ENCODE measurements at regions not wholly inside any gene's neighbourhood (a gene's known extent, or its start where the extent isn't known, plus 50 kb on each side); places are given as distances from the start of the nearest gene placed in this dataset.

DNA sequence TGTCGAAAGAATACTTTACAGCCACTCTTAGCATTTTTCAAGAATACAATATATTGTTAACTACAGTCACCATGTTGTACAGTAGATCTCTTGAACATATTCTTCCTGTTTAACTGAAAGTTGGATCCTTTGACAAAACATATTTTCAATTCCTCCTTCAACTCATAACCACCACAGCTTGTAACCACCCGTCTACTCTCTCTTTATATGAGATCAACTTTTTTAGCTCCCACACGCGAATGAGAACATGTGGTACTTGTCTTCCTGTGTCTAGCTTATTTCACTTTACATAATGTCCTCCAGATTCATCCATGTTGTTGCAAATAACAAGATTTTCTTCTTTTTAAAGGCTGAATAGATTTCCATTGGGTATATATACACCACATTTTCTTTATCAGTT, 338.3 kb upstream of the IGFBP7 start:
- DNase-seq = no peak

DNA sequence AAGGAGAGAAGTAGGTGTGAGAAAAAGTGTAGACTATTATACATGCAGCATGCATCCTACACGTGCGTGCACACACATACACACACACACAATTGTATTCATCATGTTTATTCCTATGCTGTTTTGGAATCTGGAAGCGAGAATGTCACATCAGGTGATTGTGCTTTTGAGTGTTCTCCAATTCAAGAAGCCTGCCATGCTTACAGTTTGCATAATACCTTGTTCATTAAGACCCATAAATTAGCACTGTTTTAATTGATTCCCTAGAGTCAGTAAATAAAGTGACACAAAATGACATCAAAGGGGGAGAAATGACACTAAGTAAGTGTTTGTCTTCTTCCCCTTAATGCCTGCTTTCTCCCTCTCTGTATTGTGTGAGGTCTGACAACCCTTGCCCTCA, 336.1 kb upstream of the IGFBP7 start:
- DNase-seq = no peak

GRCh38 chr4:57445686-57446085, 335.5 kb upstream of the IGFBP7 start:
- DNase-seq = no peak

- DNase-seq = no peak
These were observed 334.5 kb upstream of the IGFBP7 start for GRCh38 chr4:57444671-57445070.

DNA sequence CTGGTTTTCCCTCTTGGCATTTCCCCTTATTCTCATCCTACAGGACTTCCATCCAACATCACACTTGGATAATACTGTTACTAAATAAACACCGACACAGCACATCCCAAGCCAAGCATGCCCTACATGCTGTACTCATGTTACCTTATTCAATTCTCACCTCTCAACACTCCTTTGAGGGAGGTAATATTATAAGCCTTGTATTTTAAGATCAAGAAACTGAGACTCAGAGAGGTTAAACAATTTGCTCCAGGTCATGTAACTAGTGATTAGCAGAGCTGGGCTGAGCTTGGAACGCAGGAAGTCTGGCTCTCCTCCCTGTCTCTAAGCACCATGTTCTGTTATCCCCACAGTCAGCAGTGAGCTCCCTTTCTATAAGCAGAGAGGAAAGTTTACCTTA, 333.6 kb upstream of the IGFBP7 start:
- DNase-seq = no peak

DNA sequence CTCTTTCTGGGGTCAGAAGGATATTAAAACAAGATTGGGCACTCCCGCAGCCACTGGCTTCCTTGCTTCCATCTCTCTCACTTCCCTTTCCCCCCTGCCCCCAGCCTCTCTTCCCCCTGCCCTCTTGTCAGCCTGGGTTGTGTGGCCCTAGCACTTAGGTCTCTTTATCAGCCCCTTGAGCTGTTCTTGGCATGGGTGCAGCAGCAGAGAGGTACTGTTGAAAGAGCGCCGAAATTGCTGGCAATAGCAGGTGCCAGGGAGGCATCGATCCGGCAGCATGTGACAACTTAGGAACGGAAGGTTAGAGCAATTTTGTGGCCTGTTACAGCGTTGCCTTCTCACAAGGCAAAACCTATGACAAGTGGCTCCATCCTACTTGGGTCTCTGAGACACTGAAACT, 333.1 kb upstream of the IGFBP7 start:
- DNase-seq = no peak

GRCh38 chr4:57442831-57443291, 332.7 kb upstream of the IGFBP7 start:
- DNase-seq = no peak

DNA sequence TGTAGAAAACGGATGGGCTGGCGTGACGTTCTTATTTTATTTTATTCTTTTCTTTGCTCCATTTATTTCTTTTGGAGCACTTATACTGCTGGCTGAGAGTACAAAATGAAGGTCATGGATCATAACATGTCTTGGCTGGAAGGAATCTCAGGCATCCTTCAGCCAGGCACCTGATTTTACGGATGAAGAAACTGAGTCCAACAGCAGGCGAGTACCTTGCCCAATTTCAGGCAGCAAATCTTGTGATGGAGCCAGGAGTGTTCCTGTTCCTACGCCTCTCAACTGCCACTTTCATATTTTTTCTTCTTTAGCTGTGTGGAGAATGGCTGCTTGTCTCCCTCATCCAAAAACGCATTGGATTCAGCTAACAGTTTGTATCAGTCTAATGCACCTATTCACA, 332.1 kb upstream of the IGFBP7 start:
- no peak for DNase-seq

GRCh38 chr4:57437649-57438048, 327.5 kb upstream of the IGFBP7 start:
- DNase-seq = no peak

DNA sequence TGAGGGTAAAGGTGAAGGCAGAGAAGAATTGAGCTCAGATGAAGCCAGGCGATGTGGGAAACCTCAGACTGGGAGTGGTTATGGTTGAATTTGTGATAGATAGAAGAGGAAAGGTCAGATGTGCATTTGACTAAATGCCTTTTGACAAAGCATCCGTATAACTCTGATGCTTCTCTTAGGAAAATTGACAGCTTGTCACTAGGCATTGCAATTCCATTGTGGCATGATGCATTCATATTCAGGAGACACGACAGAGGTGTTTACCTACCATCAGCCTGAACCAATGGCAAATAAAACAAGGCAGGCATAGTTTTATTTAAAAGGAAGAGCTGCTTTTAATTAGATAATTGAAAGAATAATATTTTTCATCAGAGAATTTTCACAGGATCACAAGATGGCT, 325.1 kb upstream of the IGFBP7 start:
- DNase-seq = no peak

DNA sequence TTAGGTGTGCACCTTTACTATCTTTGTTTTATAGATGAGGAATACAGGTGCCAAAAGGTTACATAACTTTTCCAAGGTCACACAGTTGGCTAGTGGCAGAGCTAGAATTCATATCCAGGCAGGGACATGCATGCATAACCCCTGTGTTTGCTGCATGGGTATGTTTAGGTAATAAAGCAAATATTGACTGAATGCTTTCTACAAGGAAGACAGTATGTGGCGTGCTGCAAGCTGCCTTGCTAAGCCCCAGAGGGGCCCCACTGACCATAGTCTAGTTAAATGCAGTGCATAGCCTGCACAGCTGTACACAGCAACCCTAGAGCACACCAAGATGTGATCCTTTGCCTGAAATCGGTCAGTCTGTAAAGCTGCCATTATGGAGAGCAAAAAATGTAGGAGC, 320.5 kb upstream of the IGFBP7 start:
- DNase-seq = no peak

DNA sequence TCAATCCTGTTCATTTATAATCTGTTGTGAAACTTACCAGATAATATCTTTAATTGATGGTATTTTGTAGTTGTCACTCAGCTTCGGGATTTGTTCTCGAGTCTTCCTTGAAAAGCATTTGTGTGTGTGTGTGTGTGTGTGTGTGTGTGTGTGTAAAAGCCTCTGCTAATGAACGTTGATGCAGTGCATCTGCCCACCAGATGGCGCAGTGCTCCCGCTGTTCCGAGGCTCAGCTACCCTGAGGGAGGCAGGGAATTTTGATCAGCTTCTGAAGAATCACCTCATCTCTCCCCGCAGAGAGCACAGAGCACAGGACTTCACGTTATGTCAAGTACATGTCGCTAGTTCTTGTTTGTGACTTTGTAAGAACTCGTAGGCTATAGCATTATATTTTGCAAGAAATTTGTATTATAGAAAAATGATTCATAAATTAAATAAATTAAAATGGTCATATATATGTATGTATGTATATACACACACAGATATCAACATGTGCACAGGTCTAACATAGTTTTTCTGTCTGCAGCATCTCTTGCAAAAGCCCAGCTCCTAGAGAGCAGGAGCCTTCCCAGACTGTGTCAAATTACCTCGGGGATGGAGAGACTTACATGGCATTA, 316.7 kb upstream of the IGFBP7 start:
- peak; percentile 35 for DNase-seq

- no peak for DNase-seq
These were observed 315.4 kb upstream of the IGFBP7 start for GRCh38 chr4:57425610-57426009.

- DNase-seq = no peak
These were observed 314.2 kb upstream of the IGFBP7 start for GRCh38 chr4:57424232-57424897.

GRCh38 chr4:57418133-57418532, 307.9 kb upstream of the IGFBP7 start:
- DNase-seq = no peak

DNA sequence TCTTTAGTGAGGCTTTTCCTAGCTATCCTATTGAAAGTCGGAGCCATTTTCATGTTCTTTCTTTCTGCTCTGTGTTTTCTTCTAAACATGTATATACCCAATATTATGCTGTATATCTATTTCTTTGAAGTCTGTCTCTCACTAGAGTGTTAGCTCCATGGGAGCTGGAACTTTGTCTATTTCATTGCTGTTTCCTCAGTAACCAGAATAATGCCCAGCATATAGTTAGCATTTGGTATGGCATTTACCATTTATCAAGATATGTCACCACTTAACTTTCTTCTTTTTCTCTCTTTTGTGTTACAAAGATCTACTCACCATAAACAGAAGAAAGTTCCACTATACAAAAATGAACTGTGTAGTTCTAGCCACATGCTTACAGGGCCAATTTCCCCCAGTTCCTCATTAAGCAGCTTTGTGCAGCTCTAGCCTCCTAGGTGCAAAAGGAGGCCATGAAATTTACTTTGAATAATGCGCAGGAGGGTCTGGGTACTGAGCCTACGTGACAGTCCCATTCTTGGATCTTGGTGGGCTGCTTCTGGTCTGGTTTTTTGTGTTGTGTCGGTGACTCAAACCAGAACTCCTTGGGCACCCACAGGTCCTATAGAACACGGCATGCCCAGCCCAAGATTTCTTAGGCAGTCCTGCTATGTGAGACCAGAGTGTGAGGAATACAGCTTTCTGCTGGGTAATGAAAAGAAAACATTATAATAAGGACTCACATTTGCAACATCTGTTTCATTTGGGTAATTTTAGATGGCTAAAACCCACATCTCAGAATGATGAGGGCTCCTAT, 302.3 kb upstream of the IGFBP7 start:
- peak; percentile 71 for DNase-seq

GRCh38 chr4:57410331-57411052, 300.3 kb upstream of the IGFBP7 start:
- DNase-seq = no peak

- DNase-seq = no peak
These were observed 295.2 kb upstream of the IGFBP7 start for GRCh38 chr4:57405359-57405758.

DNA sequence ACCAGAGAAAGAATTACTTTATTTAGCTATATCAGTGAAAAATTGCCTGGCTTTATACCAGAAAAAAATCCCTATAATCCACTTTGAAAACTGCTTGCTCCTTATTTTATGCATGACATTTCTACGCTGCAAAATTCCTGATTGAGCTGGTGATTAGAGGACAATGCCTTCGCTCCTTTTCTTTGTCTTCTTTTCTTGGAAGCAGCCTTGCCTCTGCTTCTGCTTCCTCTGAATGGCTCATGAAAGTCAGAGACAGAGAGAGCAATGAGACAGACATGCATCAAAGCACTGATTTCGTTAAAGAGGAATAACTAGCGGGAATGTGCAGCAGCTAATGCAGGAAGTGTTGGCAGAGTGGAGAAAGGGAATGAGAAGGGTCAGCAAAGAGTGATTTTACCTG, 294.3 kb upstream of the IGFBP7 start:
- no peak for DNase-seq

- DNase-seq = no peak
These were observed 293.4 kb upstream of the IGFBP7 start for GRCh38 chr4:57403591-57403990.

DNA sequence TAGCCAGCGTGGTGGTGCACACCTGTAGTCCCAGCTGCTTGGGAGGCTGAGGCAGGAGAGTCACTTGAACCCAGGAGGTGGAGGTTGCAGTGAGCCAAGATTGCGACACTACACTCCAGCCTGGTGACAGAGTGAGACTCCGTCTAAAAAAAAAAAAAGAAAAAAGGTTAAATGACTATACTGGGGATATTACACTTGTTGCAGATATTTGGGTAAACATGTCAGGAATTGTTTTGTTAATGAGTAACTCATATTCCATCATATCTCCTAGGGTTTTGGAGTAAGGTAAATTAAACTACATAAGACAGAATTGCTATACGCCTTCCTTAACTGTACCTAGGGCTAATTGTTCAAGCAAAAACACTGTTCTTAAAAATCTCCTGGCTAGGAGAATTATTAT, 291.4 kb upstream of the IGFBP7 start:
- DNase-seq = no peak

GRCh38 chr4:57378766-57379165, 268.6 kb upstream of the IGFBP7 start:
- DNase-seq = no peak

- DNase-seq = no peak
These were observed 264.8 kb upstream of the IGFBP7 start for GRCh38 chr4:57374866-57375595.
